Middle frontal gyrus (tissue), 1 donor: ENCODE measurements at regions not wholly inside any gene's neighbourhood (a gene's known extent, or its start where the extent isn't known, plus 50 kb on each side); places are given as distances from the start of the nearest gene placed in this dataset.

Source experiments
- DNase-seq: peaks from one replicate; pipeline ENCODE4 v3.0.0-alpha.2; 2015; ENCODE audit warnings: low spot score; ENCODE audit errors: extremely low spot score

- DNase-seq = no peak
These were observed 920.1 kb upstream of the CNTN5 start for GRCh38 chr11:98100689-98101088.

- no peak for DNase-seq
These were observed 919.4 kb upstream of the CNTN5 start for GRCh38 chr11:98101329-98101728.

- DNase-seq = no peak
These were observed 916.5 kb upstream of the CNTN5 start for GRCh38 chr11:98104249-98104648.

- DNase-seq = no peak
These were observed 913.0 kb upstream of the CNTN5 start for GRCh38 chr11:98107736-98108135.

- no peak for DNase-seq
These were observed 910.7 kb upstream of the CNTN5 start for GRCh38 chr11:98110030-98110429.

DNA sequence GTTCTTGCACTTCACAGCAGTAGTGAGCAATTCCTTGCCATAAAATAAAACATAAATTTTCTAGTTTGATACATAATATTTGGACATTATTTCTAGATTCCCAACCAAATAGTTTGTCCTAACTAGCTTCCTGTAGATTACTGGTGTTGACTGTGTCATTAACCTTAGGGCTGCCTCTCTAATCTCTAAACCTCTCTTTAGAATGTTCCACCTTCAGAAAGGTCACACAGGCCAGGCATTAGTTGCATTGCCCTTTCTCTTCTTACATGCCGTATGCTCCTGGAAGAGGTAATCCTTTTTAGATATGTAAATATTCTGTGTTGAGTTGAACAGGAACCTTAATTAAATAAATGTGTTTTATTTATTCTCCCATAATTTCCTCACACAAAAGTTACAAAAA, 904.9 kb upstream of the CNTN5 start:
- no peak for DNase-seq

GRCh38 chr11:98130117-98130625, 890.6 kb upstream of the CNTN5 start:
- DNase-seq = no peak

DNA sequence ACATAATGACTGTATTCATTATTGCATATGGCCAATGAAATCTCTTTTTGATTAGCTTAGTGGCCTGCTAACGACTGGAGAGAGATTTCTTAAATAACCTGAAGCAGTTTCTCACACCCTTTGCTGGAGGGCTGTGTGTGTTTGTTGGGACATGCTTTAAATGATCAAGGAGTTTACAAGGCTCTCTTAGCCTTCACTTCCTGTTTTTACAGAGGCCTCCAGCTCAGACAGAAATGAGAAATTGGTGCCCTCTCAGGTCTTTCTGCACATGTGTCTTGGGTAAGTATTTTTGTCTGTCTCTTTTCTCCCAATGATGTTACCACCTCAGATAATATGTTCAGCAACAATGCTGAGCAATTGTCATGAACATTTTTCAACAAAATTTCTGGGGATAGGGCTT, 884.4 kb upstream of the CNTN5 start:
- no peak for DNase-seq

GRCh38 chr11:98137437-98137836, 883.3 kb upstream of the CNTN5 start:
- DNase-seq = no peak

DNA sequence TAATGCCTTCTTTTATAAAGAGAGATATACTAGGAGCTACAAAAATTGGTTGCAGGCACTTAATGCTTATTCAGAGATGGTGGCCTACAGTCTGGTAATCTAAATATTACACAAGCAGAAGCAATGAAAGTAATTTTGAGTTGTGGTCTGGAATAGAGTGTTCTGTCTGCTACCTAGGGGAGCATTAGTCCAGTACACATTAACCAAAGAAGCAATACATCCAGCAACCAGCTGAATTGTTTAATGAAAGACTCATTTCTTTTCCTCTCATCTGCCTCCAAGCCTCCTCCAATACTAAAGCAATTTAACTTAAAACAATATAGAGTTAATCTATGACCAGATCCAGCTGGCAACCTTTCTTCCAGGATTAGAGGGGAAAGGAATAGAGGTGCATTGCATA, 877.1 kb upstream of the CNTN5 start:
- no peak for DNase-seq

GRCh38 chr11:98153752-98154151, 867.0 kb upstream of the CNTN5 start:
- no peak for DNase-seq

GRCh38 chr11:98155696-98156095, 865.1 kb upstream of the CNTN5 start:
- no peak for DNase-seq

DNA sequence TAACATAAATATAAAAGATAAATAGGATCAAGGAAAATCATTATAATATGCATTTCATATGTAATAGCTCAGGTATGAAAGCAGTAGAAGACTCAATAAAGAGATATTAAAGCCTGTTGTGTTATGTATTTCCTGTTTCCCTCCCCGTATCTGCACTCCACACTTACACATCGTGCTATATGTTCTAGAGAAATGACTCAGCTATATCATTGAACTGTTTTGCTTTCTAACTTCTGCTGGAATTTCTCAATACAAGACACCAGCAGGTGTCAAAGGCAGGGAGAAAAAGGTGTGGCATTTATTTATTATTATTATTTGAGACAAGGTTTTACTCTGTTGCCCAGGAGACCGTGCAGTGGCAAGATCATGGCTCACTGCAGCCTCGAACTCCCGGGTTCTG, 842.8 kb upstream of the CNTN5 start:
- no peak for DNase-seq

- no peak for DNase-seq
These were observed 840.2 kb upstream of the CNTN5 start for GRCh38 chr11:98180511-98180910.

DNA sequence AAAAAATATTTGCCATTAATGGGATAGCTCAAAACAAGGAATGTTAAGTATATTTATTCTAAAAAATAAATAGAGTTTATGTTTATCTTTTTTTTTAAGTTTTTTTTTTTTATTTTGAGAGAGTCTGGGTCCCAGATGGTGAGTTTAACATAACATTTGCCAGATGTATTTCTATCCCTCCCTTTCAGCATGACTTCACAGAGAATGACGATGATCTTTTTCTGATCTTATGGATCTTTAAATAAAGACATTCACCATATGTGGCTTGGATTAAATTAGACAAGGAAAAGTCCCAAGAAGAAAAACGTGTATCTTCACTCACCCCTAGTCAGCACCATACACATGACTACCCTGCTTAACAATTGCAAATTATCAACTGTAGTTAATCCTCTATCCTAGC, 839.8 kb upstream of the CNTN5 start:
- no peak for DNase-seq

- DNase-seq = no peak
These were observed 837.7 kb upstream of the CNTN5 start for GRCh38 chr11:98183034-98183433.

GRCh38 chr11:98185245-98185644, 835.5 kb upstream of the CNTN5 start:
- no peak for DNase-seq

GRCh38 chr11:98194611-98195010, 826.1 kb upstream of the CNTN5 start:
- no peak for DNase-seq

- DNase-seq = no peak
These were observed 825.4 kb upstream of the CNTN5 start for GRCh38 chr11:98195300-98195699.

DNA sequence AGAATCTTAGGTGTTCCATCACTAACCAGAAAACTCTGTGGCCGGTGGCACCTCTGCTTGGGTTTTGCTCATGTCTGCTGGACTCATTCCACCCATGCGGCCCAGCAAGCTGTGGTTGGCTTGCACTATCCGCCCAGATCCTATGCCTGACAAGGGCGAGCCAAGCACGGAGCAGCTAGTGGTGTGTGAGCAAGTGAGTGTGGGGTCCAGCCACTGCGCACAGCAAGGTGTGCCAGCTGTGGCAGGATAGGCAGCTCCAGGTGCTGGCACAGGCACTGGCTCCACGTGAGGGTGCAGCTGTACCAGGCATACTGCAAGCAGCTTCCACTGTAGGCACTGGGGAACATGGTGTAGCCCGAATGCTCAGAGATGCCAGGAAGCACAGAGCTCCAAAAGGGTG, 813.7 kb upstream of the CNTN5 start:
- no peak for DNase-seq

- DNase-seq = no peak
These were observed 793.5 kb upstream of the CNTN5 start for GRCh38 chr11:98227278-98227677.

DNA sequence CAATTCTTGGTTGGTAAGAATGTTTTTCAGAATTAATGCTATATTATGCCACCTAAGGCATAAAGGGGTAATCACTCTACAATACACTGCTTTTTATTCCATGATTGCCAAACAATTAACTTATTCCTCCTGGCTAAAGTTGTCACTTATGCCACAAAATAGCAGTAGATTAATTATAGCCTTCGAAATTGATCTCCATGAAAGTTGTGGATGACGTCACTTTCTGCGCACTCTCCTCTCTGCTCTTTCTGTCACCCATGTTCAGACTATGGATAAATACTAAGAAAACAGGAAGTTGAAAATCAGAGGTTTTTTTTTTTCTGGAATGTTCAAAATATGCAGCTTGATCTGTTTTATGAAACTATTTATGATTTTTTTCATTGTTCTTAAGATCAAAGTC, 790.1 kb upstream of the CNTN5 start:
- DNase-seq = no peak

GRCh38 chr11:98234698-98235097, 786.1 kb upstream of the CNTN5 start:
- DNase-seq = no peak

DNA sequence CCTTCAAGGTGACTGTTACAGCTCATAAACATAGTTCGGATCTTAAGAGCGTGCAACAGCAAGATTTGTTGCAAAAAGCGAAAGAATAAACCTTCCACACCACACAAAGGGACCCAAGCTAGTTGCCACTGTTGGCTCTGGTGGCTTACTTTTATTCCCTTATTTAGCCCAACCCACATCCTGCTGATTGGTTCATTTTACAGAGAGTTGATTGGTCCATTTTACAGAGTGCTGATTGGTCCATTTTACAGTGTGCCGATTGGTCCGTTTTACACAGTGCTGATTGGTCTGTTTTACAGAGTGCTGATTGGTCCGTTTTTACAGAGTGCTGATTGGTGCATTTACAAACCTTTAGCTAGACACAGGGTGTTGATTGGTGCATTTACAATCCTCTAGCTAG, 776.9 kb upstream of the CNTN5 start:
- DNase-seq = no peak
